IPS-20b (cell line): ENCODE measurements at regions not wholly inside any gene's neighbourhood (a gene's known extent, or its start where the extent isn't known, plus 50 kb on each side); places are given as distances from the start of the nearest gene placed in this dataset.
"Not testable (repeated sequence)": the region's sequence is repeated elsewhere in the genome, so short reads cannot be mapped to it uniquely, and the experiment has no call there.

Experiments used
- H3K27ac ChIP-seq: one replicate; pipeline ENCODE4 v1.5.1; 2013; ENCODE audit warnings: low read length
- H3K27me3 ChIP-seq: 2 replicates; pipeline ENCODE4 v1.6.1; 2013; ENCODE audit warnings: mild to moderate bottlenecking, low read length, inconsistent platforms; ENCODE audit not compliant: insufficient read depth
- H3K36me3 ChIP-seq: 2 replicates; pipeline ENCODE4 v1.6.1; 2013; ENCODE audit warnings: low read depth, mild to moderate bottlenecking, inconsistent platforms, low read length, moderate library complexity; ENCODE audit not compliant: insufficient read depth
- H3K4me1 ChIP-seq: 2 replicates; pipeline ENCODE4 v1.6.1; 2013; ENCODE audit warnings: mild to moderate bottlenecking, control low read depth, inconsistent platforms, low read length, moderate library complexity; ENCODE audit not compliant: insufficient read depth
- H3K4me3 ChIP-seq: 2 replicates; pipeline ENCODE4 v1.5.1; 2013; ENCODE audit warnings: mild to moderate bottlenecking, low read length, inconsistent platforms
- H3K9ac ChIP-seq: 2 replicates; pipeline ENCODE4 v1.6.1; 2013; ENCODE audit warnings: low read depth, mild to moderate bottlenecking, inconsistent platforms, low read length, moderate library complexity
- H3K9me3 ChIP-seq: 2 replicates; pipeline ENCODE4 v1.6.1; 2013; ENCODE audit warnings: mild to moderate bottlenecking, low read depth, low read length, inconsistent platforms; ENCODE audit not compliant: insufficient read depth

DNA sequence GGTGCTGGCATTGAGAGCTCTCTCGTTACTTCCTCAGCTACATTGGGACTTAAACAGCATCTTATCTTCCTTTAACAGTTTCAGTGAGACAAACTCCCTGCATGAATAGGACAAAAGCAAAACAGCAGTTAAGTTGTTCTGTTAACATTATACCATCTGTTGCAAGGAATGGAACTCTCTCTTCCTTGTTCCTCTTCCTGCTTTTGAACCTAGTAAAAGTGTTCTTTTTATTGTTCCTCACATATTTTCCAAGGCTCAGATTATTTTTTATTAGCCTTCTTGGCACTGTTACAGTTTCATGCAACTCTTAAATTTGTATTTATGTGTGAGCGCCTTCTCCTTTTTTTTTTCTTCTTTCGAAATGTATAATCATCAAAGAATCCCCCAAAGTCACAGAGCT lies 202.6 kb upstream of the UFM1 start:
- H3K36me3 ChIP-seq: no peaks in the 10 kb centered on the region
- no peaks in the 10 kb centered on the region for H3K27me3 ChIP-seq
- no peak overlapping the region for H3K9ac ChIP-seq
- no peak overlapping the region for H3K27ac ChIP-seq
- no peaks in the 10 kb centered on the region for H3K9me3 ChIP-seq
- no peak overlapping the region for H3K4me3 ChIP-seq
- no peaks in the 10 kb centered on the region for H3K4me1 ChIP-seq

DNA sequence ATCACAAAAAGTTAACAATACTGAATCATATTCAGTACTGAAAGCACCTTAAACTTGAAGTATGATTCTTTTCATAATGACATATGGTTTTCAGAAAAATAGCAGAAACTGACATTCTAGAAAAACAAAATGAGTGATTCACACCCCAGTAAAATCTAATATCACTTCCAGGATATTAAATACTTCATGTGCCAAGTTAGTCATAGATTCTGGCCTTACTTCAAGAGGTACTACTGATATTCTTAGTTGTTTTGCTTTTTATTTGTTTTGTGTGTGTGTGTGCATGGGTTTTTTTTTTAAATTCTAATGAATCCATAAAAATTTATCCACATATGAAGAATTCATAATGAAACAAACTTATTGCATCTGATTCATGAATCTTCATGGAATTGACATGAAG lies 207.9 kb upstream of the UFM1 start:
- Histone ChIP-seq H3K9ac (no peak overlapping the region), H3K27me3 (no peaks in the 10 kb centered on the region), H3K27ac (no peak overlapping the region), H3K36me3 (no peaks in the 10 kb centered on the region), H3K9me3 (no peaks in the 10 kb centered on the region), H3K4me3 (no peak overlapping the region), H3K4me1 (no peaks in the 10 kb centered on the region)

DNA sequence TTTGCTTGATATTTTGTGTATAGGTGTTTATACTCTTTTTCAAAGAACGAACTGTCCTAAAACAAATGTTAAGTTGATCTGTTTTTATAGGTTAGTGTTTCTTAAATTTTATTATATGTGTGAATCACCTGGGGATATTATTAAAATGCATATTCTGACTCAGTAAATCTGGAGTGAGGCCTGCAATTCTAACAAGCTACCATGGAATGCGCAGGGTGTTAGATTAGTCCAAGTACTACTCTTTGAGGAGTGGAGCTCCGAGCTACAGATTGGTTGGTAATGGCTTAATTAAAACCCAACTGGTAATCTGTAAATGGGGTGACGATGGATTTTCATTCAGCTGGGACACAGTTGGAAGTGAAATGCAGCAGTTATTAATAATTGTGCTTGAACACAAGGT lies 214.1 kb upstream of the UFM1 start:
- H3K36me3 ChIP-seq: no peaks in the 10 kb centered on the region
- no peaks in the 10 kb centered on the region for H3K27me3 ChIP-seq
- H3K9me3 ChIP-seq: no peaks in the 10 kb centered on the region
- H3K9ac ChIP-seq: no peak overlapping the region
- H3K4me1 ChIP-seq: no peaks in the 10 kb centered on the region
- H3K27ac ChIP-seq: no peak overlapping the region
- H3K4me3 ChIP-seq: no peak overlapping the region

DNA sequence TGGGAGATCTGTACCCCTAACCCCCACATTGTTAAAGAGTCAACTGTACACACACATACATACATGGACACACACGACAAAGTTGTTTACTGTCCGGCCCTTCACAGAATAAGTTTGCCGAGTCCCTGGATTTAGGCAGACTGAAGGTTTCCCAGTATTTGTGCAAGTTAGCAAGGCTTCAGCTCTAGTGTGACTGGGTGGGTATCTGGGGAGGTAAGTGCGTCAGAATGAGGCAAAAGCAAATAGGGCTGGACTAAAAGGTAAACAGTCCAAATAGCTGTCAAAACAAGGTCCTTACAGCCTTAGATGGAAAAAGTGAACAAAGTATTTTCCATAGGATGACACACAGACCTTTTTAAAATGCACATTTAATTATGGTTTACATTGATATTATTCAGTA lies 228.4 kb upstream of the UFM1 start:
- no peaks in the 10 kb centered on the region for H3K36me3 ChIP-seq
- no peak overlapping the region for H3K9ac ChIP-seq
- H3K9me3 ChIP-seq: no peaks in the 10 kb centered on the region
- no peaks in the 10 kb centered on the region for H3K27me3 ChIP-seq
- no peaks in the 10 kb centered on the region for H3K4me1 ChIP-seq
- H3K4me3 ChIP-seq: no peak overlapping the region
- no peak overlapping the region for H3K27ac ChIP-seq

DNA sequence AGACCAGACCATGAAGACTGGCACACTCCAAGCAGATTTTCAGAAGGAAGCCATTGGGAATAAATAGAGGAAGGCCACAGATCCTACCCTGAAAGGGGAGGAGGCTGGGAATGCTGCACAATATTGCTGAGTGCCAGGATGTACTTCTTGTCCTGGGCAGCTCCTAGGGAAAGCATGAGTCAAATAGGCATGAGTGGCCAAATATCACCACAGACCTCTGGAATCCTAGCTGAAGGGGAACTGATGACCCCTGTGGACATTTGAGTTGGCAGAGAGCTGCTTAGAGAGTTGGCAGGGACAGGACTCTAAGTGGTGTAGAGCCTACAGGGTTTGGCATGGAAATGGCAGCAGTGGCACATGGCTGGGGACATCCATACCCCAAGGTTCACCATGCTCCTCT lies 234.3 kb upstream of the TRPC4 start:
- no peak overlapping the region for H3K27ac ChIP-seq
- no peak overlapping the region for H3K9ac ChIP-seq
- H3K4me3 ChIP-seq: no peak overlapping the region
- H3K4me1 ChIP-seq: no peaks in the 10 kb centered on the region
- no peaks in the 10 kb centered on the region for H3K36me3 ChIP-seq
- H3K27me3 ChIP-seq: no peaks in the 10 kb centered on the region
- H3K9me3 ChIP-seq: no peaks in the 10 kb centered on the region

DNA sequence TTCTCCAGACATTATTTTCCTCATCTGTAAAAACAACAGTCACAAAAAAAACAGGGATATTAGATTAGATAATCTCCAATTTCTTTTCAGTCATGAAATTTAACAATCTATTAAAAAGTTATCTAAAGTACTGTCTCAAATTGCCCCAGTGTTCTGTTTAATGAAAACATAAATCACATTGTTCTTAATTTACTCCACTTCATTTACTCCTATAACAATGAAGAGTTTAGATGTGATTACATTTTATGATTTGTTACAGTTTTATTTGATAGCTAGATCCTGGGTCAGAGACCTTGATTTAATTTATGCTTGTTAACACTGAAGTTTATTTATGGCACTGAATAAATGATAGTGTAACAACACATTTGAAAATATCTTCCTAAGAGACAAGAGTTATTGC lies 230.2 kb upstream of the TRPC4 start:
- Histone ChIP-seq H3K4me1 (no peaks in the 10 kb centered on the region), H3K27ac (no peak overlapping the region), H3K27me3 (no peaks in the 10 kb centered on the region), H3K4me3 (no peak overlapping the region), H3K36me3 (no peaks in the 10 kb centered on the region), H3K9ac (no peak overlapping the region), H3K9me3 (no peaks in the 10 kb centered on the region)

DNA sequence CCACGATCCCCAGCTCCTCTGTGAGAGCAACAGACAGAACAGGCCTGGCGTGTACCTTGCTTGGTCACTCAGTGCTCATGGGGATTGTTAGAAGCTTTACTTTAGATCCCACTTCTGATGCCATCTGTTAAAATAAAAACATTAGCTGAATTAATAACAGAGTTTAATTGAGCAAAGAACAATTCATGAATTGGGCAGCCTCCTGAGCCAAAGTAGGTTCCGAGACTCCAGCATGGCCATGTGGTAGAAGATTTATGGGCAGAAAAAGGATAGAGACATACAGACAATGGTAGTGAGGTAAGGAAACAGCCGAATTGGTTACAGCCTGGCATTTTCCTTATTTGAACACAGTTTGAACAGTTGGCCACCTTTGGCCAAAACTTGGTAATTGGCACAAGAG lies 223.9 kb upstream of the TRPC4 start:
- H3K27ac ChIP-seq: no peak overlapping the region
- H3K4me1 ChIP-seq: no peaks in the 10 kb centered on the region
- no peaks in the 10 kb centered on the region for H3K9me3 ChIP-seq
- no peak overlapping the region for H3K9ac ChIP-seq
- H3K36me3 ChIP-seq: no peaks in the 10 kb centered on the region
- no peaks in the 10 kb centered on the region for H3K27me3 ChIP-seq
- H3K4me3 ChIP-seq: no peak overlapping the region

DNA sequence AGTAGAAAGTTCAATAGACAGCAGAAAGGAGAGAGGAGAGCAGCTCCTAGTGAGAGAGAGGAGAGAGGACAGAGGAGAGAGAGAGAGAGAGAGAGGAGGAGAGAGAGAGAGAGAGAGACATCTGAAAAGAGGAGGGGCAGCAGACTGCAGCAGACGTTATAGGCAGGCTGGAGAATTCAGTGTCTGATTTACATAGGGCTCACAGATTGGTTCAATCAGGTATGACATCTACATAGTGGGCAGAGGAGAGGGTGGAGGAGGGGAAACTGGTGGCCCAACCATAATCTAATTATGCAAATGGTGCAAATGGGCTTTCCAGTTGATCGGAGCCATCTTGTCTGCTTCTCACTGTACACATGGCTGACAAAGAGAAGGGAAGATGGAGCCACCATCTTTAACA lies 221.3 kb upstream of the TRPC4 start:
- Histone ChIP-seq H3K9ac (no peak overlapping the region), H3K4me1 (no peaks in the 10 kb centered on the region), H3K27ac (no peak overlapping the region), H3K36me3 (no peaks in the 10 kb centered on the region), H3K27me3 (no peaks in the 10 kb centered on the region), H3K9me3 (no peaks in the 10 kb centered on the region), H3K4me3 (no peak overlapping the region)

DNA sequence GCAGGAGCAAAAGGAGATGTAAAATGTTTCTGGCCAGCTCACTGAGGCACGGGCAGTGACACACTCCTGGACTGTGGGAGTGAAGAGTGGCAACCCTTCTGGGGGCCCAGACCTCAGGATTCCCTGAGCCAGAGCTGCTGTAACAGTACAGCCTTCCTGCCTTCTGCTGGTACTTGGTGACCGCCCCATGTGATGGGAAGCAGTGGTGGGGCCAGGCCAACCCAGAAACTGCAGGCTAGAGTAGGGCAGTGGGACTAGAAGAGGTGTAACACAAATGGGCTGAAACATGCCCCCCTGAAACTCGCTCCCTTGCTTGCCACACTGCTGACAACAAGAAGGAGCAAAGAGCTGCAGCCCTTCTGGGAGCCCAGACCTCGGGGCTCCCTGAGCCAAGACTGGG lies 217.1 kb upstream of the TRPC4 start:
- H3K4me3 ChIP-seq: no peak overlapping the region
- no peak overlapping the region for H3K9ac ChIP-seq
- H3K27ac ChIP-seq: no peak overlapping the region
- H3K9me3 ChIP-seq: peaks cover 4% of the 10 kb centered on the region; the same call in 1 of the 2 replicates
- no peaks in the 10 kb centered on the region for H3K4me1 ChIP-seq
- H3K36me3 ChIP-seq: no peaks in the 10 kb centered on the region
- no peaks in the 10 kb centered on the region for H3K27me3 ChIP-seq

DNA sequence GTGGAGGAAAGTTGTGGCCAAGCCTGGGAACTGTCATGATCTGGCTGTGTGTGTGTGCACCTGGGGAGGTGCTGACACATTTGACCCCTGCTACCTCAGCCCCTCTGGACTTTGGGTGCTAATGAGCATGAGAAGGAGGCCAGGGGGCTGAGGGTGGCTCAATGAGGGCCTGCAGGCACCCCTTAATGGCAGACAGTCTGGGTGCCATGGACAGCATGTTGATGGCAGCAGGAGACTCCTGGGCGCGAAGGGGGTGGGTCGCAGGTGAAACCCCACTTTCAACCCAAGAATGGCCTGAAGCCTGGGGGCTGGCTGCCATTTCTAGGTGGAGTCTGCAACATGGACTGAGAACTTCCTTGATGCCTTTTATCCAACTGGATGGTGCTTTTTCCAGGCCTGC lies 216.4 kb upstream of the TRPC4 start:
- no peak overlapping the region for H3K27ac ChIP-seq
- no peaks in the 10 kb centered on the region for H3K4me1 ChIP-seq
- H3K9me3 ChIP-seq: peaks cover 4% of the 10 kb centered on the region; the same call in 1 of the 2 replicates
- no peaks in the 10 kb centered on the region for H3K27me3 ChIP-seq
- H3K9ac ChIP-seq: no peak overlapping the region
- H3K36me3 ChIP-seq: no peaks in the 10 kb centered on the region
- no peak overlapping the region for H3K4me3 ChIP-seq

DNA sequence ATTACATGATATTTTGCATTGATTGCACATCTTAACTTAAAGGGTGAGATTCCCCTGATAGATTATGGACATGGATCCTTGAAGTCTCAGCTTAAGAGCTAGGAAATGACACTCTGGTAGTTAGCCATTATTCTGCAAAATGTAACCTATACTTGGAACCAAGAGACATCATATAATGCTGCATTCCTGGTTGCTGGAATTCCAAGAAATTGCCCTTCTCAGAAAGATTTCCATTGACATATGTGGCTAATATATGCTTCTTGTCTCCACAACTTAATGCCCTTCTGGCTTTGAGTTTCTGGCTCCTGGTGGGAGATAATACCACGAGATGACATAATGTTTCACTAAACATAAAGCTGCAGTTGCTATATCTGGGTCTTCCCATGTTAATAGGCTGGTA lies 204.4 kb upstream of the TRPC4 start:
- no peak overlapping the region for H3K4me3 ChIP-seq
- no peaks in the 10 kb centered on the region for H3K4me1 ChIP-seq
- no peak overlapping the region for H3K27ac ChIP-seq
- no peaks in the 10 kb centered on the region; the same call in 1 of the 2 replicates for H3K9me3 ChIP-seq
- no peaks in the 10 kb centered on the region for H3K27me3 ChIP-seq
- no peak overlapping the region for H3K9ac ChIP-seq
- no peaks in the 10 kb centered on the region for H3K36me3 ChIP-seq

DNA sequence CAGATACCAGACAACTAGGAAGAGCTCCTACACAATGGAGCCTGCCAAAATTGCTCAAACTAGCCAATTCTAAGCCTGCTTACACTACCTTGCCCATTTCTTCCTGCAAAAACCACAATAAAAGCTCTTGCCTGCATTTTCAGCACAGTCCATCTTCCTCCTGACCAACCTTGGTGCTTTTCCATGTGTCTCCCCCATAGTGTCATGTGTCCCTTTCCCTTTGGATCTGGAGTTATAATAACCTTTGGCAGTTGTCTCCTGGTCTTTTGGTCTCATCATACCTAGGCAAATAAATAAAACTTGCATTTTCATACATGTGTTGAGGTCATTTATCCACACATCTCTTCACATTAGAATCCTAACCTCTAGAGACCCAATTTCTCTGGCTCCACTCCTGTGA lies 203.1 kb upstream of the TRPC4 start:
- Histone ChIP-seq H3K4me3 (no peak overlapping the region), H3K9me3 (no peaks in the 10 kb centered on the region; the same call in 1 of the 2 replicates), H3K27ac (no peak overlapping the region), H3K9ac (no peak overlapping the region), H3K36me3 (no peaks in the 10 kb centered on the region), H3K27me3 (no peaks in the 10 kb centered on the region), H3K4me1 (no peaks in the 10 kb centered on the region)

DNA sequence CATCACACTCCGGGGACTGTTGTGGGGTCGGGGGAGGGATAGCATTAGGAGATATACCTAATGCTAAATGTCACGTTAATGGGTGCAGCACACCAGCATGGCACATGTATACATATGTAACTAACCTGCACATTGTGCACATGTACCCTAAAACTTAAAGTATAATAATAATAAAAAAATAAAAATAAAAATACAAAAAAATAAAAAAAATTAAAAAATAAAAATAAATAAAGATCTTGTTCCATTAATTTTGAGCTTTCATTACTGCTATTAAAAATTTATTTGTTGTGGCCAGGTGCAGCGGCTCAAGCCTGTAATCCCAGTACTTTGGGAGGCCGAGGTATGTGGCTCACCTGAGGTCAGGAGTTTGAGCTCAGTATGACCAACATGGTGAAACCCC lies 201.8 kb upstream of the TRPC4 start:
- not testable (repeated sequence) for H3K4me1 ChIP-seq, H3K4me3 ChIP-seq, H3K36me3 ChIP-seq, H3K27ac ChIP-seq, H3K9me3 ChIP-seq, H3K9ac ChIP-seq, H3K27me3 ChIP-seq
